H1 (cell line): ENCODE measurements at regions not wholly inside any gene's neighbourhood (a gene's known extent, or its start where the extent isn't known, plus 50 kb on each side); places are given as distances from the start of the nearest gene placed in this dataset.
"Not testable (repeated sequence)": the region's sequence is repeated elsewhere in the genome, so short reads cannot be mapped to it uniquely, and the experiment has no call there.

Source experiments
- CTCF ChIA-PET: fragments of 300-600 bp; sonication (Branson Sonifier 250); formaldehyde crosslinking; loops from one replicate; lab custom pipeline; 2021; ENCODE audit not compliant: partially characterized antibody; lab: Charles Lee
- POLR2A ChIA-PET: fragments of 300-600 bp; sonication (Branson Sonifier 250); formaldehyde crosslinking; loops from one replicate; lab custom pipeline; 2021; ENCODE audit warnings: inconsistent platforms; ENCODE audit not compliant: partially characterized antibody; lab: Charles Lee
- DNase-seq, 2 experiments: peaks; one replicate each; pipeline versions ENCODE4 v3.0.0 to v3.0.0-alpha.2; 2010 to 2022; ENCODE audit warnings: low spot score in 2 of 2, low read depth in 1 of 2, mixed read lengths in 1 of 2
- FAIRE-seq: peaks from 2 replicates; lab custom pipeline; 2011; peaks lifted over from hg19 to GRCh38; lab: Jason Lieb, UNC
- H2AFZ ChIP-seq: 2 replicates; pipeline ENCODE4 v1.8.1; 2012; ENCODE audit warnings: low read length, inconsistent platforms
- H2AK5ac ChIP-seq: 2 replicates; pipeline ENCODE4 v1.6.1; 2013; ENCODE audit warnings: low read depth, low read length
- H2BK120ac ChIP-seq: replicated peaks from 2 replicates; pipeline ENCODE3; 2013; ENCODE audit warnings: low read depth, low read length, inconsistent platforms
- H2BK12ac ChIP-seq: 2 replicates; pipeline ENCODE4 v1.6.1; 2013; ENCODE audit warnings: low read depth, low read length
- H2BK15ac ChIP-seq: 2 replicates; pipeline ENCODE4 v1.6.1; 2013; ENCODE audit warnings: low read length
- H2BK20ac ChIP-seq: 2 replicates; pipeline ENCODE4 v1.6.1; 2013; ENCODE audit warnings: low read length
- H2BK5ac ChIP-seq: 2 replicates; pipeline ENCODE4 v1.6.1; 2013; ENCODE audit warnings: low read depth, low read length
- H3K14ac ChIP-seq: 2 replicates; pipeline ENCODE4 v1.6.1; 2013; ENCODE audit warnings: inconsistent platforms; ENCODE audit not compliant: insufficient read length
- H3K18ac ChIP-seq: 2 replicates; pipeline ENCODE4 v1.6.1; 2013; ENCODE audit warnings: low read length; ENCODE audit errors: extremely low read depth
- H3K23ac ChIP-seq: 2 replicates; pipeline ENCODE4 v1.6.1; 2013; ENCODE audit warnings: inconsistent platforms; ENCODE audit not compliant: insufficient read length
- H3K23me2 ChIP-seq: 2 replicates; pipeline ENCODE4 v1.6.1; 2013; ENCODE audit warnings: low read depth, low read length
- H3K27ac ChIP-seq: 2 replicates; pipeline ENCODE4 v1.6.1; 2011; ENCODE audit warnings: low read depth, low read length, inconsistent platforms
- H3K27me3 ChIP-seq, 4 experiments: replicated peaks in 1 of 4; 1 replicate in 1 of 4; 2 replicates in 3 of 4; pipeline versions ENCODE4 v1.6.1 to v1.8.1; 2011 to 2013; ENCODE audit warnings: low read length in 3 of 4, mild to moderate bottlenecking in 3 of 4, inconsistent platforms in 2 of 4, mixed read lengths in 2 of 4, moderate library complexity in 1 of 4; ENCODE audit not compliant: control insufficient read depth in 3 of 4, insufficient read depth in 3 of 4; ENCODE audit errors: extremely low read depth in 1 of 4
- H3K36me3 ChIP-seq, 4 experiments: 2 replicates each; pipeline versions ENCODE4 v1.6.1 to v1.8.1; 2011 to 2013; ENCODE audit warnings: mild to moderate bottlenecking in 4 of 4, low read length in 3 of 4, moderate library complexity in 2 of 4, control low read depth in 1 of 4, inconsistent platforms in 1 of 4; ENCODE audit not compliant: insufficient read depth in 4 of 4, control insufficient read depth in 2 of 4
- H3K4ac ChIP-seq: replicated peaks from 2 replicates; pipeline ENCODE3; 2013; ENCODE audit warnings: low read length, low read depth, mixed read lengths, inconsistent platforms; ENCODE audit not compliant: insufficient read length
- H3K4me1 ChIP-seq, 4 experiments: replicated peaks in 1 of 4; 1 replicate in 1 of 4; 2 replicates in 3 of 4; pipeline versions ENCODE4 v1.6.1 to v1.8.1; 2011 to 2013; ENCODE audit warnings: low read length in 3 of 4, inconsistent platforms in 2 of 4, mixed read lengths in 1 of 4; ENCODE audit not compliant: insufficient read depth in 4 of 4, control insufficient read depth in 3 of 4
- H3K4me2 ChIP-seq, 2 experiments: 2 replicates each; pipeline versions ENCODE4 v1.6.1 to v1.8.1; 2011 to 2013; ENCODE audit warnings: low read depth in 2 of 2, low read length in 2 of 2, control low read depth in 1 of 2, inconsistent platforms in 1 of 2, mild to moderate bottlenecking in 1 of 2; ENCODE audit not compliant: insufficient read depth in 1 of 2
- H3K4me3 ChIP-seq, 4 experiments: fragments of 200-600, 300-600 bp in 1 of 4; sonication (generic), shearing (Covaris generic), sonication (Bioruptor Twin) in 1 of 4; 2 replicates each; pipeline versions ENCODE4 v1.5.1 to v1.8.1; 2011 to 2016; ENCODE audit warnings: low read length in 4 of 4, low read depth in 3 of 4, control low read depth in 2 of 4, inconsistent platforms in 2 of 4, mild to moderate bottlenecking in 2 of 4, mixed read lengths in 1 of 4, moderate library complexity in 1 of 4; ENCODE audit not compliant: insufficient read depth in 2 of 4; ENCODE audit errors: extremely low read depth in 1 of 4
- H3K56ac ChIP-seq: replicated peaks from 2 replicates; pipeline ENCODE3; 2013; ENCODE audit warnings: low read depth, mild to moderate bottlenecking, mixed read lengths, low read length, inconsistent platforms; ENCODE audit not compliant: insufficient read length
- H3K79me1 ChIP-seq: 2 replicates; pipeline ENCODE4 v1.6.1; 2013; ENCODE audit warnings: low read depth, low read length, control low read depth
- H3K79me2 ChIP-seq, 2 experiments: 2 replicates each; pipeline versions ENCODE4 v1.6.1 to v1.8.1; 2012 to 2013; ENCODE audit warnings: low read length in 2 of 2, mild to moderate bottlenecking in 2 of 2, inconsistent platforms in 1 of 2; ENCODE audit not compliant: insufficient read depth in 2 of 2, control insufficient read depth in 1 of 2
- H3K9ac ChIP-seq, 4 experiments: replicated peaks in 1 of 4; 1 replicate in 1 of 4; 2 replicates in 3 of 4; pipeline versions ENCODE4 v1.6.1 to v1.8.1; 2011 to 2013; ENCODE audit warnings: low read depth in 3 of 4, low read length in 3 of 4, control low read depth in 2 of 4, mild to moderate bottlenecking in 2 of 4, moderate library complexity in 2 of 4, inconsistent platforms in 1 of 4; ENCODE audit errors: extremely low read depth in 1 of 4
- H3K9me3 ChIP-seq, 2 experiments: 2 replicates each; pipeline versions ENCODE4 v1.6.1 to v1.8.1; 2012 to 2013; ENCODE audit warnings: mild to moderate bottlenecking in 2 of 2, moderate library complexity in 2 of 2, control low read depth in 1 of 2, inconsistent platforms in 1 of 2, low read depth in 1 of 2, low read length in 1 of 2, mixed read lengths in 1 of 2; ENCODE audit not compliant: insufficient read depth in 2 of 2
- H4K20me1 ChIP-seq, 2 experiments: replicated peaks in 1 of 2; 2 replicates each; pipeline versions ENCODE3 to v1.8.1; 2011 to 2013; ENCODE audit warnings: inconsistent platforms in 2 of 2, low read length in 2 of 2, mild to moderate bottlenecking in 1 of 2; ENCODE audit not compliant: insufficient read depth in 2 of 2, control insufficient read depth in 1 of 2
- H4K5ac ChIP-seq: 2 replicates; pipeline ENCODE4 v1.6.1; 2013; ENCODE audit warnings: low read length, low read depth, mixed read lengths, inconsistent platforms; ENCODE audit not compliant: insufficient read length
- H4K8ac ChIP-seq: 2 replicates; pipeline ENCODE4 v1.8.0; 2013; ENCODE audit warnings: mild to moderate bottlenecking, moderate library complexity, low read length, inconsistent platforms; ENCODE audit not compliant: insufficient read depth; ENCODE audit errors: extremely low read depth
- H4K91ac ChIP-seq: replicated peaks from 2 replicates; pipeline ENCODE3; 2013; ENCODE audit warnings: low read length, mixed read lengths, inconsistent platforms; ENCODE audit not compliant: insufficient read length
- RNF2 ChIP-seq: fragments of 200-900, 300-1000 bp; sonication (generic); IDR thresholded peaks from 2 replicates; pipeline ENCODE4 v1.7.1; 2016; ENCODE audit warnings: borderline replicate concordance, low read depth, mild to moderate bottlenecking, antibody characterized with exemption, low read length; ENCODE audit not compliant: poor library complexity, severe bottlenecking; ENCODE audit errors: missing control alignments
- WGBS, 2 experiments: shearing (Covaris generic) in 1 of 2; methylation state at CpG; one replicate each; pipeline versions ENCODE4 v1.1.6 to v1.1.7; 2013 to 2015; ENCODE audit warnings: low lambda C conversion rate in 2 of 2, mixed read lengths in 2 of 2, inconsistent platforms in 1 of 2, low coverage in 1 of 2, missing lambda C conversion rate in 1 of 2; ENCODE audit not compliant: insufficient replicate concordance in 2 of 2, insufficient coverage in 1 of 2, insufficient read length in 1 of 2; ENCODE audit errors: extremely low coverage in 1 of 2, missing lambda C conversion rate in 1 of 2; 5-methylcytosine and 5-hydroxymethylcytosine counted together

DNA sequence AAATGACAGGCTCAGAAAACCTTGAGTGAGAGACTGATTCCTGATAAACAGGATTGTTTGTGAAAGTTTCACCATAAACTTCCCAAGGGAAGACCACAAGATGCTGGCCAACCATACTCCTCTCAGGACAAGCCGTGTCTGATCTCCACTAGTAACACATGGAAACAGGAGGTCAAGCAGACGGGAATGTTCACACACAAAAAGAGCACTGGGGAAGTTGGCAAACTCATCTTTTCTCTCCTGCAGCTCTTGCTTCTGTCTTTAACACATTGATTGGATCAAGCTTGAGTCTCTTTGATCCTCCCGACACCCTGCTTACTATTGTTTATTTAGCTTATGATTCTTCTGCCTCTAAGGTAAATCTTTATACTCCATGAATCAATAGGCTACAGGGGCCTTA lies 713.5 kb downstream of the PDCD6IP start:
- Histone ChIP-seq H3K4me2 (no peak overlapping the region), H2AK5ac (no peak overlapping the region), H3K4me1 (no peaks in the 10 kb centered on the region), H3K9ac (no peak overlapping the region), H3K23ac (no peak overlapping the region), H2BK15ac (no peak overlapping the region), H2BK5ac (no peak overlapping the region), H4K5ac (no peak overlapping the region), H4K20me1 (no peaks in the 10 kb centered on the region), H2BK120ac (no peak overlapping the region), H3K56ac (no peak overlapping the region), H3K9me3 (no peaks in the 10 kb centered on the region), H4K91ac (no peak overlapping the region), H3K23me2 (no peaks in the 10 kb centered on the region), H2AFZ (no peak overlapping the region), H3K4ac (no peak overlapping the region), H2BK12ac (no peak overlapping the region), H3K27me3 (no peaks in the 10 kb centered on the region), H4K8ac (no peak overlapping the region), H3K79me2 (no peaks in the 10 kb centered on the region), H3K4me3 (no peak overlapping the region), H3K36me3 (no peaks in the 10 kb centered on the region), H3K27ac (no peak overlapping the region), H3K79me1 (no peaks in the 10 kb centered on the region), H3K18ac (no peak overlapping the region), H3K14ac (no peak overlapping the region), H2BK20ac (no peak overlapping the region)
- CTCF ChIA-PET = interaction anchor here (0.8 to 1.2 kb wide), 2 partner anchors 18 to 403 kb away, joined by 3 read pairs; no protein-coding TSS in a partner anchor
- TF ChIP-seq RNF2 = no peak
- DNase-seq (no peak), FAIRE-seq (no peak)
- POLR2A ChIA-PET = no interaction called here
- WGBS, 2 experiments = 91% methylated on average over 3 of the region's 3 CpGs; no CpG with 5 or more reads in 1 of the 2 experiments

DNA sequence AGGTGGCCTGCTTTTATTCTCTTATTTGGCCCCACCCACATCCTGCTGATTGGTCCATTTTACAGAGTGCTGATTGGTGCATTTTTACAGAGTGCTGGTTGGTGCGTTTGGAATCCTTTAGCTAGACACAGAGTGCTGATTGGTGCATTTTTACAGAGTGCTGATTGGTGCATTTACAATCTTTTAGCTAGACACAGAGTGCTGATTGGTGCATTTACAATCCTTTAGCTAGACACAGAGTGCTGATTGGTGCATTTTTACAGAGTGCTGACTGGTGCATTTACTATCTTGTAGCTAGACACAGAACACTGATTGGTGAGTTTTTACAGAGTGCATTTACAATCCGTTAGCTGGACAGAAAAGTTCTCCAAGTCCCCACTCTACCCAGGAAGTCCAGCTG lies 720.6 kb downstream of the PDCD6IP start:
- 94% methylated on average over 2 of the region's 2 CpGs; no CpG with 5 or more reads in 1 of the 2 experiments for WGBS, 2 experiments
- FAIRE-seq = not testable (repeated sequence)

More for the DNA sequence above, 720.6 kb downstream of the PDCD6IP start:
- H3K27ac ChIP-seq, H4K5ac ChIP-seq, H4K20me1 ChIP-seq, H3K4me1 ChIP-seq, H2BK15ac ChIP-seq, H3K4ac ChIP-seq, H2BK120ac ChIP-seq, H2AFZ ChIP-seq, H3K14ac ChIP-seq, H3K9ac ChIP-seq, H3K36me3 ChIP-seq, H2BK20ac ChIP-seq, H3K4me3 ChIP-seq, H3K56ac ChIP-seq, H3K79me1 ChIP-seq, H3K79me2 ChIP-seq, H2AK5ac ChIP-seq, H3K9me3 ChIP-seq, H3K18ac ChIP-seq, H2BK12ac ChIP-seq, H3K23me2 ChIP-seq, H3K23ac ChIP-seq, H3K27me3 ChIP-seq, POLR2A ChIA-PET, H4K91ac ChIP-seq, DNase-seq, H4K8ac ChIP-seq, H3K4me2 ChIP-seq, H2BK5ac ChIP-seq: not testable (repeated sequence)
- CTCF ChIA-PET = interaction anchor here (1.1 kb wide), 1 partner anchor 258 kb away, joined by 3 read pairs; no protein-coding TSS in a partner anchor
